ENCODE measurements at regions not wholly inside any gene's neighbourhood (a gene's known extent, or its start where the extent isn't known, plus 50 kb on each side); places are given as distances from the start of the nearest gene placed in this dataset.
A peak's percentile ranks its signal among the peaks of the same experiment; 100 is the strongest.

DNA sequence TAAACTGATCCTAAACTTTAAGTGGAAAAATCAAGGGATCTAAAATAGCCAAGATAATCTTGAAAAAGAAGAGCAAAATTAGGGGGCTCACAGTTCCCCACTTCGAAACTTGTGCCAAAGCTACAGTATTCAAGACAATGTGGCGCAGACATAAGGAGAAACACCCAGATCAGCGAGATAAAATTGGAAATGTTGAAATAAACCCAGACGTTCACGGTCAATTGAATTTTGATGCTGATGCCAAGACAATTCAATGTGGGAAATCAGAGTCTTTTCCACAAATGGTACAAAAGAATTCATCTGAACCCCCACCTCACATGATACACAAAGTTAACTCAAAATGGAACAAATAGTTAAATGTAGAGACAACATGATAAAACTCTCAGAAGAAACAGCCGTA is 601.6 kb downstream of the BRD1 start:
- no peak overlapping the region for H3K27ac ChIP-seq
- no peaks in the 10 kb centered on the region for H3K36me3 ChIP-seq
- 59 to 66% (median 64%) methylated on average over 6 of the region's 6 CpGs for WGBS, 3 donors
- intact Hi-C loops (cut with DNase I), result no loop called here
- no peaks in the 10 kb centered on the region for H3K9me3 ChIP-seq
- no peak overlapping the region for H3K4me3 ChIP-seq
- TF ChIP-seq POLR2A (IDR thresholded peaks at IDR 0.05), result no peak
- TF ChIP-seq, protein P1, sequence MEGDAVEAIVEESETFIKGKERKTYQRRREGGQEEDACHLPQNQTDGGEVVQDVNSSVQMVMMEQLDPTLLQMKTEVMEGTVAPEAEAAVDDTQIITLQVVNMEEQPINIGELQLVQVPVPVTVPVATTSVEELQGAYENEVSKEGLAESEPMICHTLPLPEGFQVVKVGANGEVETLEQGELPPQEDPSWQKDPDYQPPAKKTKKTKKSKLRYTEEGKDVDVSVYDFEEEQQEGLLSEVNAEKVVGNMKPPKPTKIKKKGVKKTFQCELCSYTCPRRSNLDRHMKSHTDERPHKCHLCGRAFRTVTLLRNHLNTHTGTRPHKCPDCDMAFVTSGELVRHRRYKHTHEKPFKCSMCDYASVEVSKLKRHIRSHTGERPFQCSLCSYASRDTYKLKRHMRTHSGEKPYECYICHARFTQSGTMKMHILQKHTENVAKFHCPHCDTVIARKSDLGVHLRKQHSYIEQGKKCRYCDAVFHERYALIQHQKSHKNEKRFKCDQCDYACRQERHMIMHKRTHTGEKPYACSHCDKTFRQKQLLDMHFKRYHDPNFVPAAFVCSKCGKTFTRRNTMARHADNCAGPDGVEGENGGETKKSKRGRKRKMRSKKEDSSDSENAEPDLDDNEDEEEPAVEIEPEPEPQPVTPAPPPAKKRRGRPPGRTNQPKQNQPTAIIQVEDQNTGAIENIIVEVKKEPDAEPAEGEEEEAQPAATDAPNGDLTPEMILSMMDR (IDR thresholded peaks at IDR 0.05), result no peak
- no peak for TF ChIP-seq EP300 (IDR thresholded peaks at IDR 0.05)
- DNase-seq, result no peak
- H3K27me3 ChIP-seq, result no peaks in the 10 kb centered on the region
- H3K4me1 ChIP-seq (ENCODE audit: insufficient read depth), result no peaks in the 10 kb centered on the region

DNA sequence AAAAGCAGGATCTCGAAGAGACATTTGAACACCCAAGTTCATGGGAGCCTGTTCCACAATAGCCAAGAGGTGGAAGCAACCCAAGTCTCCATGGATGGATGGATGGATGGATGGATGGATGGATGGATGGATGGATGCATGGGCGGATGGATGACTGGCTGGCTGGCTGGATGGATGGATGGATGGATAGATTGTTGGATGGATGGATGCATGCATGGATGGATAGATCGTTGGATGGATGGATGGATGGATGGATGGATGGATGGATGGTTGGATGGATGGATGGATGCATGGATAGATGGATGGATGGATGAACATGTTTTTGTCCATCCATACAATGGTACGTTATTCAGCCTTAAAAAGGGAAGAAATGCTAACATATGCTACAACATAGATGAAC is 603.4 kb downstream of the BRD1 start:
- H3K36me3 ChIP-seq, result no peaks in the 10 kb centered on the region
- intact Hi-C loops (cut with DNase I), result no loop called here

DNA sequence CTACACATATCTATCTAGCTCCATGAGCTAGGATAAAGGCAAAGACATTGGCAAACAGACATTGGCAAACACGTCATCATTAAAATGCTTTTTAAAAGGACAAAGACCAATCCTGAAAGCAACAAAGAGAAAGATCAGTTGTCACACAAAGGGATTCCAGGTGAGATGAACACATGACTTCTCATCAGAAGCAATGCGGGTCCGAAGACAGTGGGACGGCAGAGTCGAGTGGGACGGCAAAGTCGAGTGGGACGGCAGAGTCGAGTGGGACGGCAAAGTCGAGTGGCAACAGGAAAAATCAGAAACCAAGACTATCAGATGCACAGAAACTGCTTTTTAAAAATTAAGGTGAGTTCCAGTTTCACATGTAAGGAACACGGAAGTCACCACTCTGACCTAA is 609.5 kb downstream of the BRD1 start:
- WGBS, 3 donors, result 82 to 87% (median 85%) methylated on average over 12 of the region's 12 CpGs
- Histone ChIP-seq H3K36me3 (no peaks in the 10 kb centered on the region), H3K27ac (no peak overlapping the region), H3K9me3 (no peaks in the 10 kb centered on the region), H3K4me3 (no peak overlapping the region), H3K4me1 (ENCODE audit: insufficient read depth) (no peaks in the 10 kb centered on the region), H3K27me3 (no peaks in the 10 kb centered on the region)
- no peak for TF ChIP-seq POLR2A (IDR thresholded peaks at IDR 0.05)
- TF ChIP-seq EP300 (IDR thresholded peaks at IDR 0.05), result no peak
- TF ChIP-seq, protein P1 (IDR thresholded peaks at IDR 0.05), result no peak
- peak in 1 of 5 donors; percentile 3 for DNase-seq
- intact Hi-C loops (cut with DNase I), result no loop called here

More for the DNA sequence above, 603.4 kb downstream of the BRD1 start:
- H3K27me3 ChIP-seq, result no peaks in the 10 kb centered on the region
- no peak overlapping the region for H3K27ac ChIP-seq
- 67 to 77% (median 77%) methylated on average over 4 of the region's 4 CpGs for WGBS, 3 donors
- no peaks in the 10 kb centered on the region for H3K4me1 ChIP-seq (ENCODE audit: insufficient read depth)
- H3K9me3 ChIP-seq, result no peaks in the 10 kb centered on the region
- TF ChIP-seq, protein P1 (IDR thresholded peaks at IDR 0.05), result no peak
- TF ChIP-seq POLR2A (IDR thresholded peaks at IDR 0.05) (no peak), EP300 (IDR thresholded peaks at IDR 0.05) (no peak)
- no peak for DNase-seq
- no peak overlapping the region for H3K4me3 ChIP-seq

DNA sequence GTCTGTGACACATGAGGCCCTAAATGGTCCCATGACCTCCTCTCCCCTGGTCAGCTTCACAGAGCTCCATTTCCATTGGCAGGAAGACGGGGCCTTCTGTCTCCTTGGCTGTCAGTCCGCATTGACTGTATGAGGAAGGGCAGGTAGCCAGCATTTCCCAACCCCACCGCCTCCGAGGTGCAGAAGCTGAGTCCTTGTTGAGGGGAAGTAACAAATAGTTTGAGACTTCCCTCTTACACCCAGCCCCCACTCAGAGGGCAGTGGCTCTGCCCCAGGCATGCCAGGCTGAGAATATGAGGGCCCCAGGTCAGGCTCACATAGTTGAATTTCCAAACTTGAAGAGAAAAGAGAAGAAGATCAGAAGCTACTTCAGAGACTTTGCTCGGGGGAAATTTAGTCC is 611.1 kb downstream of the BRD1 start:
- no peaks in the 10 kb centered on the region for H3K4me1 ChIP-seq (ENCODE audit: insufficient read depth)
- no peaks in the 10 kb centered on the region for H3K9me3 ChIP-seq
- WGBS, 3 donors, result 63 to 66% (median 64%) methylated on average over 5 of the region's 5 CpGs
- H3K27ac ChIP-seq, result no peak overlapping the region
- H3K27me3 ChIP-seq, result no peaks in the 10 kb centered on the region
- intact Hi-C loops (cut with DNase I), result no loop called here
- no peak overlapping the region for H3K4me3 ChIP-seq
- peak in 1 of 5 donors; percentile 9 for DNase-seq
- no peaks in the 10 kb centered on the region for H3K36me3 ChIP-seq
- TF ChIP-seq POLR2A (IDR thresholded peaks at IDR 0.05) (no peak), EP300 (IDR thresholded peaks at IDR 0.05) (no peak)
- TF ChIP-seq, protein P1 (IDR thresholded peaks at IDR 0.05), result no peak

DNA sequence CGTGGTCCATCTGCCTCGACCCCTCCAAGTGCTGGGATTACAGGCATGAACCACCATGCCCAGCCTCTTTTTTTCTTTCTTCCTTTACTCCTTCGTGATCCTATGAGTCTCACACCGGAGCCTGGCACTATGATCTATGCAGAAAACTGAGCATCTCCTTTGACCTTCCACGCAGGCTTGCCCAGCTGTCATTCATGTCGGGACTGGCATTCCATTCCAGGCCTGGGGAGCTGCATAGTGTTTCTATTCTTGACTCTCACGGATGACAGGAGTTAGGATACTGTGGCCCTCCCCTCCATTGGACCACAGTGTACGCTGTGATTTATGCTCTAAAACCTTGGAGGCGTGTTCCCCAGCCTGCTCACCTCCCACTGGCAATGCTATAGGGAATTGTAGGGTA is 611.8 kb downstream of the BRD1 start:
- no peak for DNase-seq
- H3K27me3 ChIP-seq, result no peaks in the 10 kb centered on the region
- 70 to 81% (median 71%) methylated on average over 9 of the region's 9 CpGs for WGBS, 3 donors

More for the DNA sequence above, 611.8 kb downstream of the BRD1 start:
- H3K4me3 ChIP-seq, result no peak overlapping the region
- TF ChIP-seq, protein P1 (IDR thresholded peaks at IDR 0.05), result no peak
- TF ChIP-seq POLR2A (IDR thresholded peaks at IDR 0.05), result no peak
- TF ChIP-seq EP300 (IDR thresholded peaks at IDR 0.05), result no peak
- H3K27ac ChIP-seq, result no peak overlapping the region
- H3K9me3 ChIP-seq, result no peaks in the 10 kb centered on the region
- no peaks in the 10 kb centered on the region for H3K4me1 ChIP-seq (ENCODE audit: insufficient read depth)
- no peaks in the 10 kb centered on the region for H3K36me3 ChIP-seq
- intact Hi-C loops (cut with DNase I), result no loop called here
